GM21717 (cell line): ENCODE measurements at regions not wholly inside any gene's neighbourhood (a gene's known extent, or its start where the extent isn't known, plus 50 kb on each side); places are given as distances from the start of the nearest gene placed in this dataset.
"Not testable (repeated sequence)": the region's sequence is repeated elsewhere in the genome, so short reads cannot be mapped to it uniquely, and the experiment has no call there.

Source experiments
- ATAC-seq: cut with Tn5 transposase; IDR thresholded peaks from one replicate; pipeline ENCODE4 v1.9.1; 2021; ENCODE audit warnings: mild to moderate bottlenecking, moderate library complexity; ENCODE audit not compliant: unreplicated experiment

DNA sequence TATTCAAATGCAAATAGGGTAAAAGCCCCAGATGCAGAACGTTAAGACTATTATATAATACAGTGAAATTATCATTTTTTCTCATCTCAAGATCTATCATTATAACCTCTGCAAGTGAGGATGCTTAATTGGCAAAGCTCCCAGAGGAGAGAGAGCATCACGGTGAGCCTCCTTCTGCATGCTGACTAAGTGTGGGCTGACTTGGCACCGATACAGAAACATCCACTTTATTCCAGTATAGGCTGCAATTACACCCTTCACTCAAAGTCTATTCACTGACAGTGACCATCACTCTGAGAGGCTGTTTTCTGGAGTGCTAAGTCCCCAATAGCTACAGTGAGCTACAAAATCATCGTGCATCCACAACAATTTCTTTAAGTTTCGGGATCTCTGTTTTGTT is 171.1 kb upstream of the NBPF9 start:
- ATAC-seq = not testable (repeated sequence)

DNA sequence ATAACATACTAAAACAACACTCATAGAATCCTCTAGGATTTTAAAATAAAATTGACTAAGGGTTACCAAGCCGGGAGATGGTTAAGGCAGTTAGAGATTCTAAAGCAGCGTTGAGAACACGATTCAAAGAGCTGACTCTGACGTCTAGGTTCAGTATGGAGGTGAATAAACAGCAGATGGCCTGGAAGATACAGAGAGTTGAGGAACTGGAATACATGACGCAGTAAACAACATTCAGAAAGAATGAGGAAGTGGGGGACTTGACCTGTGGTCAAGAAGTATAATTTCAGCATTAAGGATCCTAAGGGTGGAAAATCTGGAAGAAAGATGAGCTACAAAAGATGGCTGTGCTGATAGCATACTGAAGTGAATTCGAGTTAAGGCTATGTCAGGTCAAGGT is 172.5 kb upstream of the NBPF9 start:
- ATAC-seq = not testable (repeated sequence)

DNA sequence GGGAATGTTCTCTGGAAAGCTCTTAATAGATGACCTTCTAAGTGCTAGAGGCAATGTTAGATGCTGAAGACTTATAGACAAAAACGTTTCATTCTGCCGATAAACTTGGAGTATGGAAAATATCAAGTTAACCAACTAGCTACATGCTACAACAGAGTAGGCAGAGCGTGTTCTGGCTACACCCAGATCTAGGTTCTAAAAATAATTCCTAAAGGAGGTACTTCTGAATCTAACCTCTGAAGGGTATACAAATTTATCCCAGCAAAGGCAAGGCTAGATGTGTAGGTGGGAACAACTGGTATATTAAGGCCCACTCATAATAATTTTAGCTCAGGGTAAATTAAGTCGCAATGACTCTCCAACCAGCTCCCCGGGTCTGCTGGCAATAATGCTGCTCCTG is 173.1 kb upstream of the NBPF9 start:
- ATAC-seq = not testable (repeated sequence)

DNA sequence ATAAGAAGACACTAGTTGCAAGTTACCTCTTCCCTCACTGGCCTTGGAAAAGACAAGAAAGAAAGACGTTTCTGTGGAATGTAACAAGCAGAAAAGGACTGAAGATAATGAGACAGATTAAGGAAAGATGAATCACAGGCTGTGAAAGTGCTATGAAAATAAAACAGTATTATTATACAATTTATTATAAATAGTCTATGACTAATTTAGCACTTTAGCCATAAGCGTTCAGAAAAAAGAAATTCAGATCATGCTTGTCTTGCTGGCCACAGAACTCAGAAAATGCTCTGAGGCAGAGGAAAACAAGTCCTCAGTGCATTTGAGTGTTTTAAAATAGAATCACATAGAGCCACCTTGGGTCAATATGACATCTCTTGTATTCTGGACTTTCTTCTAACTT is 174.8 kb upstream of the NBPF9 start:
- ATAC-seq = not testable (repeated sequence)

DNA sequence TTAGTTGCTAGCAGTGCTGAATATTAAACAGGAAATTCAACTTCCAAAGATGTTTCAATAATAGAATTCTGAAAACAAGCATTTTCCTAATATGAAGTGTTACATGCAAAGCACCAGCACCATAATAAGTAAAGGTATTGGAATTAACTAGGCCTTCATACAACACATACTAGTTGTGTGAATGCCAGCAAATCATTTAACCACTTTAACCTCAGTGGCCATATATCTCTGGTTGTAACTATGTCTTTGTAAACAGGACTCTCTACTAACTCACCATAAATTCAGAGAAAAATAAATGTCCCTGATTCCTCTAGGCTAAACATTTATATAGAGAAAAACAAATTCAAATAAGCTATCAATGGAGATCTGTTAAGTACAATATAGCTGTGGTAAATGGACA is 175.7 kb upstream of the NBPF9 start:
- not testable (repeated sequence) for ATAC-seq

DNA sequence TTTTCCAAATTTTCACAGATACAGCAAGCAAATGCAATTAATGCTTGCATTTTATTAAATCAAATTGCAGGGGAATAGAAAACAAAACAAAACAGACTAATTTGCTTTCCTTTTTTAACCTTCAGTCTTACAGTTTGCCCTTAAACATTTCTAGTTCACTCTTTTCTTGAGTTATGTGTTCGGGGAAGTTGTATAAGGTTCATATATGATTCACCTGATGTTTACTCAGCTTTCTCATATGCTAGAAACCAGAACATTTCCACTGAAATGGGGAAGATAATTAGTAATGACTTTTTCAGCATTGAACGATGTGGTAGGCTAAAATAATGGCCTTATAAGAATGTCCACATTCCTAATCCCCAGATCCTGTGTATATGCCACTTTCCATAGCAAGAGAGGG is 176.2 kb upstream of the NBPF9 start:
- ATAC-seq = not testable (repeated sequence)

DNA sequence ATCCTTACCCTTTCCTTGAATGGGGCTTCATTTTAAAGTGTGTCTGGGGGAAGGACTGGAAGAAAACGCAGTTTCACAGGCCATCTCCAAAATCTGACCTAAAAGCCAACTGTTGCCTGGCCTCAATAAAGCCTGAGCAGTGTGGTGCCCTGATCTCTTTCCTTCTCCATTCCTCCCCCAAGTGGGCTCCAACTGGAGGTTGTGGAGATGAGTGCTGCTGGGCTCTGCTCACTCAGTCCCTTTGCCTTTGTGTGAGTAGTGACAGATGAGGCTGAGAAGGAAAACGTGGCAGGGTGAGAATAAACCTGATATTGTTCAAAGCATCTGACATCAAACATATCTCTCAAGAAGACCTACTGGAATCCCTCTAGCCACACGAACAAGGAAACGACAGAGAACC is 181.4 kb upstream of the NBPF9 start:
- not testable (repeated sequence) for ATAC-seq

DNA sequence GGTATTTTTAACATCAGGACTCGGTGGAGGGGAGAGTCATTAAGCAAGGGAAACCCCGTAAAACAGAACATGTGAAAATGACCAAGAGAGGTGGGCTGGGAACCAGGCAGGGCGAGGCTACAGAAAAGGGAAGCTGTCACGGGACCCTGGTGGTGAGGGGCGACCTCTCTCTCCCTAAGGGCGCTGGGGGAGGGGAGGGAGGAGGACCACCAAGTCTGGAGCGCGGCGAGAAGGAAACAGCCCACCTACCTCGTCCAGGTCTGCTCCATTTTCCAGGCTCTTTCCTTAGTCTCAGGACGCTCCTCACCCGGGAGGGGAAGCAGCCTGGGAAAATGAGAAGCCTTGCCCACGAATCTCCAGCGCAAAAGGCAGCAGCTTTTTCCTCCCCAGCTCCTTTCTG is 181.9 kb upstream of the NBPF9 start:
- not testable (repeated sequence) for ATAC-seq

DNA sequence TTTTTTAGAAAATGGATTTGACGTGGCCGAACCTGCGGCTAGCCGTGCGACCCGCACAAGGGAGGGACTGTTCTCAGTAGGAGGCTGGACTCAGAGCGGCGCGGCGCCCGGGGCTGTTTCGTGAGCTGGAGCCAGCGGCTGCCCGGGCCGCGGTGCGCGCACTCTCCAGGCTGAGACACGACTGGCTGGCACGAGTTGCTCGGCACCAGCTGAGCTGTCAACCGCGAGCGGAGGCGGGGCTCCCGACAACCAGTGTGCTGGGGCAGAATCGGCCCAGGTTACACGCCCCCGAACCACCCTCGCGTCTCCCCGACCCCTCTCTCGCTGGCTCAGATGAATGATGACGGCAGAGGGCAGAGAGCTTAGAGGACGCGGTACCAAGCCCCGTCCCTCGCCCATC is 182.3 kb upstream of the NBPF9 start:
- not testable (repeated sequence) for ATAC-seq

DNA sequence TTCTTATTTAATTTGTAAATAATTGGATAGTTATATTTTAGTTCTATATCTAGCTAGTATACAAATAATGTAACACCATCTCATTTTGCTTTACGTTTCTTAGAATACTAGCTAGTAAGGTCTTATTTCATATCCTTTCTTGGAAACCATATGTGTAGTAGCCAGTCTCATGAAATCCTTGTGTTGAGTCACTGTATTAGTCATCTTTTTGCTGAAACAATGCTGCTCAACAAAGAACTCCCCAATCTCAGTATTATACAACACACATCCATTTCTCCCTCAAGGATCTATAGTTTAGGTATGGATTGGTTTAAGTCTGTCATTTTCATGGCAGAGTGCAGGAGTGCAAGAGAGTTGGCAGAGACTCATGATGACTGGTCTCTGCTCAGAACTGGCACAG is 185.2 kb upstream of the NBPF9 start:
- ATAC-seq = not testable (repeated sequence)

DNA sequence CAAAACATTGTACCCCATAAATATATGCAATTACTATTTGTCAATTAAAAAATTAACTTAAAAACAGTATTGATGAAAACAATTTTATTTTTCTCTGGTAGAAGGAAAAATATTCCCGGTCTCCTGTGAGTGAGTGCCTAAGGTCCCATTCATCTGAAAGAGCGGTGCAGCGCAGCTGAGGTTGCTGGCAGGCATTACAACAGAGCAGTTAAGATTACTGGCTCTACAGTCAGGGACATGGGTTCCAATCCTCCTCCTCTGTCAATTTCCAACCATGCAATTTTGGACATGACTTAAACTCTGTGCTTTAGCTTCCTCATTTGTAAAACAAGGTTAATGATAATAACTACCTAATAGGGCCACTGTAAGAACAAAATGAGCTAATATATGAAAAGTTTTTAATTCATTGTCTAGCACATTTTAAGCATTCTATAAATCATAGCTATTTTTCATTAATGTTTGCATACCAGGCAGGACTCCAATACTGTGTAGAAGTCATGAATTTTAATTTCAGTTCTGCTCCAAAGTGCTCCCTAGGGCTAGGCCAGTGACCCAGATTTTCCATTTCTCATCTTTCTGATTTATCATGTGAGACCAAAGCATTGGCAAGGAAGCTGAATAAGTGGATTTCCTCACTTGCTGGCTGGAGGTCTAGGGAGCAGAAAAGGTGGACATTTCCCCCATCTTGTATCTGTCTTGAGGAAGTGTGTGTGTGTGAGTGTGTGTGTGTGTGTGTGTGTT is 174.2 kb upstream of the NBPF19 start:
- not testable (repeated sequence) for ATAC-seq

DNA sequence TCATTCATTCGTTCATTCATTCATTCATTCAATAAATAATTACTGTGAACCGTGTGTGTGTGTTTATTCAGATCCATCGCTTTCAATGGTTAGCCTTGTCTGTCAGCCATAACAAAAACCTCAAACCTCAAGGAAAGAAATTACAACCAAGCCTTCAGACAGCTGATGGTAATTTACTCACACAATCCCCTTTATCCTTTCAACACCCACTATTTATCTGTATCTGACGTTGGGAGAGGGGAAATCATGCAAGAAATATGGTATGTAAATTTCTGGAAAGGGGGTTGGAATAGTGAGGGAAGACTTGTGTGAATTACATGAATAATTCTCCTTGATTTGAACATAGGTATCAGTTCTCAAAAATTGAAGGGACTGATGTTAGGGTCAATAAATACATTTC is 173.6 kb upstream of the NBPF19 start:
- not testable (repeated sequence) for ATAC-seq

DNA sequence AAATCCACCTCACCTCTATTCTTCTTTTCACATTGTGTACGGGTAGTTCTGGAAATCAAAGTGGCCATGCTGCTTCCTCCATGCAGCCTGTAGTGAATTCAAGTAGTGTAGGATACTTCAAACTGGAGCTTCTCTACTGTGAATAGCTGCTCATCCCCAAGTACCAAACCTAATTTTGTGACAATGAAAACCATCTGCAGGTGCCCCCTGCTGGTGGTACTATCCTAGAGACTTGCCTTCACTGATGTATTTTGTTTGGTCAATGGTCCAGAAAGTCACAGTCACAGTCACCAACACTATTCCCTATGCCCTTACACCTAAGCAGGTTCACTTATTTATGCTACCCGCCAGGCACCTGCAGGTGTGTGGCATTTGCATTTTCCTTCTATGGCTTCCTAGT is 170.0 kb upstream of the NBPF19 start:
- ATAC-seq = not testable (repeated sequence)

DNA sequence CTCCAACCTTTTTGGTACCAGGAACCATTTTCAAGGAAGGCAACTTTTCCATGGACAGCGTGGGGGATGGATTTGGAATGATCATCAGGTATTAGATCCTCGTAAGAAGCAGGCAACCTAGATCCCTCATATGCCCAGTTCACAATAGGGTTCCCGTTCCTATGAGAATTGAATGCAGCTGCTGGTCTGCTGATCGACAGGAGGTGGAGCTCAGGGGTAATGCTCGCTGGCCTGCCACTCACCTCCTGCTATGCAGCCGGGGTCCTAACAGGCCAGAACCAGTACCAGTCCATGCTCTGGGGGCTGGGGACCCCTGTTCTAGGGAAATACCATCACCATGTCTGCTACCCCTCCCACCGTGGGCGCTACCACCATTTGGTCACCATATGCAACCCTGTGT is 167.2 kb upstream of the NBPF19 start:
- not testable (repeated sequence) for ATAC-seq

DNA sequence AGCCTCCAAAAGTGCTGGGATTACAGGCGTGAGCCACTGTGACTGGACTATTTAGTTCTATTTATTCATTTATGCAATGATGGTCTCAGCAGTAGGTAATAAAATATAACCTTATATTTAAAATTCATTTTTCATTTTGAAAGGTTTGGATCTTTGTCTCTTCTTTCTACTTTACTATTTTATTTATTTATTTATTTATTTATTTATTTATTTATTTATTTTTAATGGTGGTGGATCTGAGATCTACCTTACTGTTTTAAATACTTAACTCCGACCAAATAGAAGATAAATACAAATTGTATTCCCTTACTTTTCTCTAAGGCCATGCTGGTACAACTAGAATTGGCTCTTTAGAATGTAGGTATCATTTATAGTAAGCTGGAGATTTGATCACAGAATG is 159.9 kb upstream of the NBPF19 start:
- not testable (repeated sequence) for ATAC-seq

DNA sequence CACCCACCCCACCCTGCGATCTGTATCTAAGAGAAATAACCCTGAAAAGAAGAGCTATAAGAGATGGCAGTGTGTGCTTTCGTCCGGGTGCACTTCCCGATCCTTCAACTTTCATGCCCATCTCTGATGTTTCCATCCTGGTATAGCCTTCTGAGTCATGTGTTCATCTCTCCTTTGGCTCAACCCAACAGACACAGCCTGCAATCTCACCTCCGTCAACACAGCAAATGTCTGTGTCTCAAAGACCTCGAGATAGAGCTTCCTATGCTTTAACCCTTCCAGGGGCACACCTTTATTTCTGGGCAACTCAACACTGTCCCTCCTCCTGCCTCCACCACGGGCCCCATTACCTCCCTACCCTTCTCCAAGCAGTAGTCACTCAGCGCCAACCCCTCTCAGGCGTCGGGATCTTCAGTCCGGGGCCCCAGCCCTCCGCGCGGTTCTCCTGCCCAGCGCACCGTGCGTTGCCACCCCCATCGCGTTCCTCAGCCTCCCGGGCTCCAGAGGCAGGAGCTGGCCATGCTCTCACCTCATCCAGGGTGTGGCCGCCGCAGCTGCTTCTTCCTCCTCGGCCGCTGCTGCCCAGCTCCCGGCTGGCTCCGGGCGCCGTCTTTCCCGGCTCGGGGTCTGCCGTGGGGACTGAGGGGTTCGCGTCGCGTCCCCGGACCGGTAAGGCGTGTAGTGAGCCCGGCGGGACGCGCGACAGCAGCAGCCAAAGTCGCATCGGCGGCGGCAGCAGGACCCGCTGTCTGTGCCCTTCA is 153.7 kb upstream of the NBPF19 start:
- ATAC-seq = not testable (repeated sequence)

DNA sequence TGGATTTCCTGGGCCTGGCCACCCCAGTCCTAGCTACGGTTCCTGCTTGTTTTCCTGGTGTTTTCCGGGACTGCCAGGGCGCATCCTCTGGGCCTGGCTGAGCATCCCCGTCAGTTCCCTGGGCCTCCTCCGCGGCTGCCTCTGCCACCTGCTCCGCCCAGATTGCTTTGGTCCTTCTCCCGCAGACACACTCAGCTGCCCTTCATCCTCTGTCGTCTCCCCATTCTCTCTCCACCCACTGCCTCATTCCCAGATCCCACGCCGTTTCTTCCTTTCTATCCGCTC is 153.2 kb upstream of the NBPF19 start:
- ATAC-seq = not testable (repeated sequence)

DNA sequence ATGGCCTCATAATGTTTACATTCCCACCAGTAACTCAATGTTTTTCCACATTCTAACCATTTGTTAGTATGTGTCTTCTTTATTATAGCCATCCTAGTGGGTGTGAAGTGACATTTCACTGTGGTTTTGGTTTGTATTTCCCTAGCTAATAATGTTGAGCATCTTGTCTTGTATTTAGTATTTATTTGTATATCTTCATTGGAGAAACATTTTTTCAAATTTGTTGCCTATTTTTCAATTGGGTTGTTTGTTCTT is 144.8 kb upstream of the NBPF19 start:
- ATAC-seq = not testable (repeated sequence)

DNA sequence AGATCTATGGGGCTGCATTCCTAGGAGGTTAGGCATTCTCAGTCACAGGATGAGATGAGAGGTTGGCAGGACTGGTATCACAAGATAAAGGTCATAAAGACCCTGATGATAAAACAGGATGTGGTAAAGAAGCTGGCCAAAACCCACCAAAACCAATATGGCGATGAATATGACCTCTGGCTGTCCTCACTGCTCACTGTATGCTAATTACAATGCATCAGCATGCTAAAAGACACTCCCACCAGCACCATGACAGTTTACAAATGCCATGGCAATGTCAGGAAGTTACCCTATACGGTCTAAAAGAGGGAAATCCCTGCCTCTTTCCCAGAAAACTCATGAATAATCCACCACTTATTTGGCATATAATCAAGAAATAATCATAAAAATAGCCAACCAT is 138.8 kb upstream of the NBPF19 start:
- ATAC-seq = not testable (repeated sequence)

DNA sequence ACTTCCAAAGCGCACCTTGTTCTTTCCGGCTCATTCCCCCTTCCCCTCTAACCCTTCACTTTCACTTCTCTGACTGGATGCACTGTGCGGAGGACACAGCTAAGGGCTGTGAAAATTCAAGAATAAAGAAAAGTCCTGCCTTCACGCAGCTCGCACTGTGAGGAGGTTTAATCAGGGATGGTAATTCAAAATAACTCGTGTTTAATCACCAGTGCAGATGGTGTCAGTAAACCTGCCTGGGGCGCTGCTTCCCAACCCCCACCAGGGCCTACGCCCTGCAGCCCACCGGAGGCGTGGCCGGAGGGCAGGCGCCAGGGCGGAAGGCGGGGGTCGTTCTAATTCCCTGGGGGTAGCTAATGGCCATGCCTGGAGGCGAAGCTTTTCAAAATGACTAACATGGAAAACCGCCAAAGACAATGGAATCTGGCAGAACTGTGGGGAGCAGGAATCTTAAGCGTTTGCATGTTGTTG is 136.6 kb upstream of the NBPF19 start:
- ATAC-seq = not testable (repeated sequence)

DNA sequence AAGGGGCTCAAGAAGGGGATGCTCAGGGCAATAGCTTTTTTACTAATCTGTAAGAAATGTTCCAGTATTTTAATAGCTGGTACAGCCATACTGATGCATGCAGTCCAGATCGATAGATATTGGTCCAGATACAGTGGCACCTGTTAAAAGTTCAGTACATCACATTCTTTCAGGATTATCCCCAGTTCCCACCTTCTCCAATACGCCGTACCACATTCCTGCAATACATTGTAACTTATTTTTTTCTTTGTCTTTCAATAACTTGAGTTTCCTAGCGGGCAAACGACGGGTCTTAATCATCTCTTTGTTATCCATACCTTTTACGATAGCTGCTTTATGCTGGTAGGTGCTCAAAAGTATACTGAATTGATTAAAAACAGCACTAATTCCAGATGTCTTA is 136.1 kb upstream of the NBPF19 start:
- not testable (repeated sequence) for ATAC-seq

DNA sequence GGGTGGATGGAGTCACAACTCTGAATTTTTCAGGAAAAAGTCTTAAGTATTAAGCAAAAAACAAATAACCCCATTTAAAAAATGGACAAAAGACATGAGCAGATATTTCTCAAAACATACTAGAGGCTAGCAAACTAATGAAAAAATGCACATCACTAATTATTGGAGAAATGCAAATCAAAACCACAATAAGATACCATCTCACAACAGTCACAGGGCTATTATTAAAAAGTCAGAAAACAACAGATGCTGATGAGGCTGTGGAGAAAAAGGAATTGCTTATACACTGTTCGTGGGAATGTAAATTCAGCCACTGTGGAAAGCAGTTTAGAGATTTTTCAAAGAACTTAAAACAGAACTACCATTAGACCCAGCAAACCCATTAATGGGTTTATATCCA is 125.4 kb upstream of the NBPF19 start:
- ATAC-seq = not testable (repeated sequence)

DNA sequence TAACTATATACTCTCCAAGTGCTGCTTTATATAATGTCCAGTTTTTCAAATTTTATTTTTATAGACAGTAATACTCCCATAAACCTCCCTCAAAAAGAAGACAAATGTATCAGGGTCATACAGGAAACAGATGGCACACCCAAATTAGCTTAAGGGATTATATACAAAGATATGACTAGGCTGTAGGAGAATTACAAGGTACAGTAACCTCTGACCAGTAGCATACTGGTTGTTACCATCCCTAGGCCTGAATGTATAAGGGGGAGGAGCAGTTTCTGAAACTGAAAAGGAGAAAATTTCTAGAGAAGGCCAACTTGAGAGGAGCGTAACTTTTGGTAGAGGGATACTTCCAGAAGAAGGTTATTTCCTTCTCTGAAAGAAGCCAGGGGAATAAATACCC is 122.6 kb upstream of the NBPF19 start:
- not testable (repeated sequence) for ATAC-seq
